OCI-LY7 (cell line): ENCODE measurements at regions not wholly inside any gene's neighbourhood (a gene's known extent, or its start where the extent isn't known, plus 50 kb on each side); places are given as distances from the start of the nearest gene placed in this dataset.

Experiments used
- BruUV-seq: library from RNA; stranded (reverse); fragments of 400-500 nt; replicated peaks from 2 replicates; lab custom pipeline; 2021; lab: Mats Ljungman, UMichigan
- CTCF ChIA-PET: fragments of 300-600 bp; sonication (Branson Sonifier 250); formaldehyde crosslinking; loops from one replicate; lab custom pipeline; 2022; ENCODE audit warnings: antibody characterized with exemption; ENCODE audit not compliant: unreplicated experiment; lab: Charles Lee
- POLR2A ChIA-PET: fragments of 300-600 bp; sonication (Branson Sonifier 250); formaldehyde crosslinking; loops from one replicate; lab custom pipeline; 2022; ENCODE audit warnings: antibody characterized with exemption; lab: Charles Lee
- DNase-seq: peaks from one replicate; pipeline ENCODE4 v3.0.0-alpha.2; 2015; ENCODE audit warnings: low spot score
- H2AFZ ChIP-seq: fragments of 200-600 bp; sonication (generic), shearing (Covaris generic); 2 replicates; pipeline ENCODE4 v1.6.1; 2014; ENCODE audit warnings: mild to moderate bottlenecking, antibody characterized with exemption, low read length, moderate library complexity
- H3K27ac ChIP-seq: fragments of 200-600 bp; sonication (generic); 2 replicates; pipeline ENCODE4 v1.5.1; 2014; ENCODE audit warnings: mixed run types, low read depth, mild to moderate bottlenecking, moderate library complexity, low read length, inconsistent platforms; ENCODE audit not compliant: poor library complexity, severe bottlenecking
- H3K36me3 ChIP-seq: fragments of 200-600 bp; sonication (generic); 2 replicates; pipeline ENCODE4 v1.6.1; 2014; ENCODE audit warnings: mild to moderate bottlenecking, antibody characterized with exemption, low read length, moderate library complexity, mixed read lengths; ENCODE audit not compliant: insufficient read depth
- H3K4me1 ChIP-seq: fragments of 200-600 bp; sonication (generic); 2 replicates; pipeline ENCODE4 v1.5.1; 2014; ENCODE audit warnings: mild to moderate bottlenecking, low read length; ENCODE audit not compliant: insufficient read depth, poor library complexity, severe bottlenecking
- H3K4me2 ChIP-seq: fragments of 200-600 bp; sonication (generic); 2 replicates; pipeline ENCODE4 v1.6.1; 2014; ENCODE audit warnings: mild to moderate bottlenecking, low read length
- H3K4me3 ChIP-seq: fragments of 200-600 bp; sonication (generic); 2 replicates; pipeline ENCODE4 v1.5.1; 2014; ENCODE audit warnings: mild to moderate bottlenecking, low read depth, low read length; ENCODE audit not compliant: poor library complexity, severe bottlenecking
- H3K79me2 ChIP-seq: fragments of 200-600 bp; sonication (generic); 2 replicates; pipeline ENCODE4 v1.6.1; 2016; ENCODE audit warnings: low read depth, mild to moderate bottlenecking, low read length, moderate library complexity, mixed read lengths; ENCODE audit not compliant: insufficient read depth
- H3K9me2 ChIP-seq: fragments of 200-600 bp; sonication (generic); 2 replicates; pipeline ENCODE4 v1.6.1; 2016; ENCODE audit warnings: mild to moderate bottlenecking, low read length, mixed read lengths; ENCODE audit not compliant: insufficient read depth
- H3K9me3 ChIP-seq: fragments of 200-600 bp; sonication (generic); 2 replicates; pipeline ENCODE4 v1.6.1; 2014; ENCODE audit warnings: mild to moderate bottlenecking, mixed run types, low read length, mixed read lengths
- H4K20me1 ChIP-seq: fragments of 200-600 bp; sonication (generic); 2 replicates; pipeline ENCODE4 v1.6.1; 2014; ENCODE audit warnings: mild to moderate bottlenecking, antibody characterized with exemption, low read length, moderate library complexity, mixed read lengths; ENCODE audit not compliant: insufficient read depth
- CTCF ChIP-seq: fragments of 200-600 bp; sonication (generic); conservative IDR thresholded peaks from 2 replicates; pipeline ENCODE4 v1.5.1; 2014; ENCODE audit warnings: mild to moderate bottlenecking, antibody characterized with exemption, low read length, moderate library complexity, mixed read lengths
- EZH2phosphoT487 ChIP-seq: fragments of 200-600 bp; sonication (generic); IDR thresholded peaks from 2 replicates; pipeline ENCODE4 v1.6.1; 2018; ENCODE audit warnings: low read depth, borderline replicate concordance, mild to moderate bottlenecking, mixed run types, antibody characterized with exemption, low read length, moderate library complexity, mixed read lengths
- intact Hi-C: fragments of 100-400 bp; cut with micrococcal nuclease; formaldehyde crosslinking; loops from one replicate; pipeline ENCODE4 v1.10.0; 2022; ENCODE audit not compliant: unreplicated experiment

GRCh38 chr1:37299216-37299615 is 175.2 kb upstream of the ZC3H12A start:
- intact Hi-C loops: no loop called here
- Histone ChIP-seq H3K4me2 (no peak overlapping the region), H3K36me3 (no peaks in the 10 kb centered on the region), H3K27ac (no peak overlapping the region), H2AFZ (no peak overlapping the region), H3K4me3 (no peak overlapping the region), H3K9me3 (no peaks in the 10 kb centered on the region), H3K4me1 (peaks cover 2% of the 10 kb centered on the region), H4K20me1 (no peaks in the 10 kb centered on the region), H3K9me2 (no peaks in the 10 kb centered on the region), H3K79me2 (no peaks in the 10 kb centered on the region)
- BruUV-seq: no TSS peak
- ChIA-PET CTCF (no interaction called here), POLR2A (no interaction called here)
- TF ChIP-seq CTCF (no peak), EZH2phosphoT487 (no peak)
- DNase-seq: no peak

- ChIA-PET POLR2A (interaction anchor here (0.6 kb wide), 2 partner anchors 391 to 613 kb away, joined by 3 read pairs; no protein-coding TSS in a partner anchor), CTCF (no interaction called here)
- no peak overlapping the region for H3K4me2 ChIP-seq
- no TSS peak for BruUV-seq
- no peaks in the 10 kb centered on the region for H4K20me1 ChIP-seq
- H3K4me3 ChIP-seq: no peak overlapping the region
- no peak for DNase-seq
- no peaks in the 10 kb centered on the region for H3K9me3 ChIP-seq
- TF ChIP-seq EZH2phosphoT487: no peak
- H3K36me3 ChIP-seq: no peaks in the 10 kb centered on the region
- intact Hi-C loops: no loop called here
- H3K27ac ChIP-seq: no peak overlapping the region
- H3K4me1 ChIP-seq: no peaks in the 10 kb centered on the region
- no peaks in the 10 kb centered on the region for H3K9me2 ChIP-seq
- no peaks in the 10 kb centered on the region for H3K79me2 ChIP-seq
- H2AFZ ChIP-seq: no peak overlapping the region
These were observed 170.4 kb upstream of the ZC3H12A start for GRCh38 chr1:37303884-37304574.

- no peak overlapping the region for H3K4me3 ChIP-seq
- no peak for TF ChIP-seq EZH2phosphoT487
- TF ChIP-seq CTCF: no peak
- H3K9me2 ChIP-seq: no peaks in the 10 kb centered on the region
- no peaks in the 10 kb centered on the region for H3K9me3 ChIP-seq
- intact Hi-C loops: no loop called here
- H3K79me2 ChIP-seq: no peaks in the 10 kb centered on the region
- ChIA-PET POLR2A (no interaction called here), CTCF (no interaction called here)
- H3K36me3 ChIP-seq: no peaks in the 10 kb centered on the region
- no peak overlapping the region for H3K4me2 ChIP-seq
- no peak for DNase-seq
- no peak overlapping the region for H3K27ac ChIP-seq
- H4K20me1 ChIP-seq: no peaks in the 10 kb centered on the region
- no peak overlapping the region for H2AFZ ChIP-seq
- H3K4me1 ChIP-seq: no peaks in the 10 kb centered on the region
- no TSS peak for BruUV-seq
These were observed 169.3 kb upstream of the ZC3H12A start for GRCh38 chr1:37305108-37305507.
